NOMO-1 (cell line): ENCODE measurements at regions not wholly inside any gene's neighbourhood (a gene's known extent, or its start where the extent isn't known, plus 50 kb on each side); places are given as distances from the start of the nearest gene placed in this dataset.

ENCODE experiments used
- DNase-seq, 2 experiments: peaks; one replicate each; lab custom pipeline; 2025; ENCODE audit not compliant: unreplicated experiment in 2 of 2; lab: John Stamatoyannopoulos, UW

GRCh38 chr9:106576232-106576760 is 286.7 kb upstream of the ZNF462 start:
- DNase-seq, result no peak

DNA sequence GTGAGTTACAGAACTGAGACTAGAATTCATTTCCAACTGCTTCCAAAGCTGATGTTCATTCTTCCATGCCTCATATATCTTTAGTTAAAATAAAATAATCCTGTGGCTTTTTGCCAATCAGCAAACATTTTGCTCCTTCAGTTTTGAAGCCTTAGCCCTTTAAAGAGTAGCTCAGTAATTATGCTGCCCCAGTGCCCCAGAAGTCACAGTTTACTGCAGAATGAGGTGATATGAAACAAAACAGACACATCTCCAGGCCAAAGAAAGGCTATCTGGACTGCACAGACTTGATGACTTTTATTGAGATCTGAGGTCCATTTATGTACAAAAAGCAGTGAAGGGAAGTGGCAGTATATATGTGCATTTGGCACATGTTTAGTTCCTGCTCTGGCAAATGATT is 285.8 kb upstream of the ZNF462 start:
- DNase-seq, result no peak

DNA sequence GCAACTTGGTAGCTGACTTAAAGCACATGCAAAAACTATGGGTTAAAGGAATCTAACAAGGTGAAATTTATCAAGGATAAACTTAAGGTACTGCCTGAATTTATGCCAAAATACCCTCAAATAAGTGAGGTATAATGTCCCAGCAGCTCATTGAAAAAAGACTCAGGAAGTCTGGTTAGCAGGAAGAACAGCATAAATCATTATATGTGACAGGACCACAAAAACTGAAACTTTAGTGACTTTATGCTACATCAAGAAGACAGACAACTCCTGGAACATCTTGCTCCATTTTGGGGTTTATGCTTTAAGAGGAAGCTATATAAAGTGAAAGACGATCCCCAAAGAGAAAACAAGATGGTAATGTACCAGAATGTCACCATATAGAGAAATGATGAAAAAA is 282.4 kb upstream of the ZNF462 start:
- DNase-seq, result no peak

GRCh38 chr9:106581973-106582372 is 281.0 kb upstream of the ZNF462 start:
- no peak for DNase-seq

- DNase-seq, result no peak
Observed at GRCh38 chr9:106583751-106584150, 279.2 kb upstream of the ZNF462 start.

GRCh38 chr9:106587042-106587441 is 275.9 kb upstream of the ZNF462 start:
- no peak for DNase-seq

- no peak for DNase-seq
Observed at GRCh38 chr9:106588626-106589025, 274.3 kb upstream of the ZNF462 start.

DNA sequence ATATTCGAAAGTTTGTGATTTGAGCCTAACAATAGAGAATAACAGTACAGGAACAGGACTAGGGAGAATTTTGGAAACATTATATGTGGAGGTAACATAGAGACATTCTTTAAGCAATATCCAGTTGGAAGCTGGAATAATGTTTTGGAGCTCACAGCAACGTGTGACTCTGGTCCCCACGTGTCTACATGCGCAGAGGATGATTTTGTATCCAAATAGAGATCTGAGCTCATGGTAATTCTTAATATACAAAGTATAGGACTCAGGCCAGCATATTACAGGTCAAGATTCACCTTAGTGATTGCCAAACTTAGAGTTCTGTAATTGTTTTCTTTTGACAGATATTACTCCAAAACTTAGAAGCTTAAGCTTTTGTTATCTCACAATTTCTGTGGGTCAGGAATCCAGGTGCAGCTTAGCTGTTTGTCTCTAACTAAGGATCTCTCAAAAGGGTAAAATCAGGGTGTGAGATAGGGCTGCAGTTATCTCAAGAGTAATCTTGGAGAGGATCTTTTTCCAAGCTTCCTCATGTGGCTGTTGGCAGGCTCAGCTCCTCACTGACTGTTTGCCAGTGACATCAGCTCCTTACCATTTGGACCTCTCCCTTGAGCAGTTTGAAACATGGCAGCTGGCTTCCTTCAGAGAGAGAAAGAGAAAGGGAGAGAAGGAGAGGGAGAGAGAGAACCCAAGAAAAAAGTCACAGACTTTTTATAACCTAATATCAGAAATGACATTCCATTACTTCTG is 272.0 kb upstream of the ZNF462 start:
- no peak for DNase-seq

DNA sequence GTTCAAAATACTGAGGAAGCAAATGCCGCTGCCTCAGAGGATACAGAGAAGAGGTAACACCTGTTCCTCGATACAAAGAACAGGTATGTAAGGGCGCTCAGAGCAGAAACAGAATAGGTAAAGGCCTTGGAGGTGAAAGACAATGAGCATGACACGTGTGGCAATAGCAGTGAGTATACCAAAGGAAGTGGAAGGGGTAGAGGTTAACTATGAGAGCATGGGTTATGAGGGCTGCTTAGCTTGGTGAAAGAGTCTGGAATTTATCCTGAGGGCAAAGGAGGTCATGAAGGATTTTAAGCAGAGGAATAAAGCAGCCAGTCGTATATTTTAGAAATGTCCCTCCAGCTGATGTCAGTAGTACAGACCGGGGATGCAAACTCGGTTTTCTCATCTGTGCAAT is 269.8 kb upstream of the ZNF462 start:
- DNase-seq, result no peak

DNA sequence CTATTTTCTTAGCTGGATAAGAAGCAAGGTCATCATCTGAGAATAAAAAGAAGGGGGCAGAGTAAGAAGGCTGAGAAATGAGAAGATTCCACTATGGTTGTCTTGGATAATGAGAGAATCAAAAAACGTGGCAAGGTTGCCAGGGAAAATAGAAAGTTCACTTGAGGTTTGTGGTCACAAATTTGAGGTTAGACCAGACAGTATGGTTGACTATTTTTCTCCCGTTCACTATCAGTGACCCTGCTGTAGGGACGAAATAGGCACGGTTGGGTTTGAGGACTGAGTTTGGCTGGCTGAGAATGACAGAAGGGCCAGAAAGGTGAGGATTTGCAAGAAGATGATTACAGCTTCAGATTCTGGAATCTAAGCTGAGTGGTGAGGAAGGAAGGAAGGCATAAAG is 266.0 kb upstream of the ZNF462 start:
- DNase-seq, result no peak

DNA sequence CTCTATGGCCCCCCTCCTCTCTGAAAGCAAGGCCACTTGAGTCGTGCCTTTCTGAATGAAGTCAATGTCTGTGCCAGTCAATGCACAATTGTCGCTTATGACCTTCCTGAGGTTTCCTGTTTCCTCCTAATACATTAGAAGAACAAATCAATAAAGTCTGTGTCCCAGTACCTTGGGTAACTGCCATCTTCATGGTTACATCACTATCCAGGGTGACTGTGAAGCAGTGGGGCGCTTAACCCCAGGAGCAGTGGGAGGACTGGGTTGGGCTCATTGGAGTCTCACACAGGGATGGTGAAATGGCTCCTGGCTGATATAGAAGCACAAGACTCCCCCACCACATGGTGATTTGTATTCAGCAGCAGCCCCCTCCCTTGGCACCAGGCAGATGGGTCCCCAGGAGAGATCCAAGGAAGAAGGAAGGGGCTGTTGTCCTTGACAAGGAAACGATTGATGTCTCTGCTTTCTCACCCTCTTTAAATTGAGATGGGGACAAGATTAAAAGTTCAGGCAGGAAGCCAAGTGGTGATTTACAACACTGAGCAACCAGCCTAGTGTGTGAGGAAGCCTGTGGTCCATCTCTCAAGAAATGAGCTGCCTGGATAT is 261.9 kb upstream of the ZNF462 start:
- no peak for DNase-seq

DNA sequence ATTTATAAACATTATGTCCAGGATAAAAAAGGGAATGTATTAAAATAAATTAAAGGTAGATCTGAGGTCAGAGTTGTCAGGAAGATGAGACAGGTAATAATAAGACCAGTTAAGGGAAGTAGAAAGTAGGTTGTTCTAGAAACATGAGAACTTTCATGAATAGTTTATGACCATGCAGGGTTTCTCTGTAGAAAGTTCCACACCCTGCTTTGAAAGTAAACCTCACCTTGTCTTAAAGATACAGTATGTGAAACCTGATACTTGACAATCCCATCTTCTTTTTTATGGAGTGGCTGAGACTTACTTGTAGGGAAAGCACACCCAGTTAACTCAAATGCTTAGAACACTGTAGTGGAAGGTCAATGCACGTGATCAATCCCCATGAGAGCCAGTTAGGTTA is 260.6 kb upstream of the ZNF462 start:
- DNase-seq, result no peak

DNA sequence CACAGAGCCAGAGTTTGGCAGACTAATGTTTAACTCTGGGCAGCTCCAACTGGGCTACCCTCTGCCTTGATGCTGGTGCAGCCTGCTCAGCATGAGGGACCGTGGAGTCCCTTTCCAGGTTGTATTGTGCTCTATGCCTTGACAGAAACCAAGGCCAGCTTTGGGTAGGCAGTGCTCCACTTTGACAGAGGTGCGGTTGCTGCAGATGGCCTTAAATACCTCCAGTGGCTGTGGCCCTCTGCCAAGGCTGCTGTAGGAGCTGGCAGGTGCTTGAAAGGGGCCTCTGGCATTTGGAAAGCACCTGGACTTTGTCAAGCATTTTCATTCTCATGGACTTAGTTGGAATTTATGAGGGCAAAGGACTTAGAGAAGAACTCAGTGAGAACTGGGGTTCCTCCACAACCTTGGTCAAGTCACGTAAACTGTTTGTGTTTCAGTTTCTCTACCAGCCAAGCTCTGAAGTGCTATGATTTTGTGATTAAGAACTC is 249.7 kb upstream of the ZNF462 start:
- DNase-seq, result no peak

DNA sequence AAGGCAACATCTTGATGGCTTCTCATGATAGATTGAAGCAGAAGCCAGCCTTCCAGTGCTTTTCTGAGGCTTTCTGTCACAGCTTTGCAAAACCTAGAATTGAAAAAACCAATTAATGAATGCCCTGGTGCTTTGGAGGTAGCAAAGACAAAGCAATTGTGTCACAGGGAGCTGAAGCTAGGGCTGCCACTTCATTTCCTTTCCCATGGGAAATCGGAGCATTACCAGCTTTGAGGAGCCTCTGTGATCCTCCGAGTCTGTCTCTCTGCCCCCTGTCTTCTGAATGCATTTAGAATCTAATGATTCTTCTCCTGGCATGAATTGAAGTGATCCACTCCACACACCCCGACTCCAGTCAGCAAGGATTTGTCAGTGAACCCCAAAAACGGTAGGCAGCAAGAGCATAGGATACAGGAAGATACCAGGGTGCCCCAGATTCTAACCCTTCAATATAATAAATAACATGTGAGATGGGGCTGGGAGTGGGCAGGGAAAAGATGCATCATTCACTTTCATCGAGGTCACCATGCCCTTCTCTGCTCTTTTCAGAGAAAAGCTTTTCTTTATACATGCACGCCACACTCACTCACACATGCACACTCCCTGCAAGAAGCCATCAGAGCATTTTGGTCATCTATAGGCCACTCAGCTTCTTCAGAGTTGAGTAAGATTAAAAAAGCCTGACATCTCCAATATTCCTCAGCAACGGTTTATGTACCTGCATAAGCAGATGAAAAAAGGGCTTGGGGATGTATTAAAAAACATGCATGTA is 247.7 kb upstream of the ZNF462 start:
- DNase-seq, result no peak

- DNase-seq, result no peak
Observed at GRCh38 chr9:106616026-106616425, 246.9 kb upstream of the ZNF462 start.

DNA sequence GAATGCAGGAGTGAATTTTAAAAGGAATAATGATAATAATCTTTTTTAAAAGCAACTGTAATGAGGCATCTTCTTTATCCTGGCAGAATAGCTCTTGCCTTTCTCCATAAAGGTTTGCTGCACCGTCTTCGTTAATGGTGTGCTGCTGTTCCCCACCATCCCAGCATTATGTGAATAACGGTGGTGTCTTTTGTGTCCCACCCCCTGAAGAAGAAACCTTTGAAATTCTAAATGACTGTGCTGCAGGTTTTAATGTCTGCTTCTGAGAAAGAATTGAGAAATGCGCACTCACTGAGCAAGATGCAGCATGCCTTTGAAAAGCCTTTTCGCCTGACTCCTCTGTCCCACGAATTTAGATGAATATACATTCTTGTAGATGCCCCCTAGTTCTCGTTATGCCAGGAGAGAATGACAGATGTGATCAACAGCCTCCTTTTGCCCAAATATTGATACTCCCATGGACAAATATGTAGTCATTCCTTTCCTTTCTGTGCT is 246.1 kb upstream of the ZNF462 start:
- DNase-seq, result no peak

GRCh38 chr9:106619211-106619610 is 243.8 kb upstream of the ZNF462 start:
- no peak for DNase-seq

DNA sequence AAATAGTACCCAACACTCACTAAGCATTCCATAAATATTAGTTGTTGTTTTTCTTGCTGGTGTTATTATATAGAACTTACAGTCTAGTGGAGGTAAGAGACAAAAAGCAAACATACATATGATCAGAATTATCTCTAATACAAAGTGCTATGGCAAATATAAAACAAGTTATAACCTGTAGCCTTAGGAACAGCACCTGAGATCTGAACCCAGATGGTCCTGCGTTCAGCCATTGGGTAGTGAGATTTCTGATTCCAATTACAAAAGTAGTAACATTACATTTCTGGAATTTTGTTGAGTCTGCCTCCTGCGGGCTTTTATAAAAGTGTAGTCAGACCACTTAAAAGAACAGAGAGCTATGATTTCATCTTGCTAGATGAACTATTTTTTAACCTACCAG is 242.9 kb upstream of the ZNF462 start:
- no peak for DNase-seq

GRCh38 chr9:106620866-106621265 is 242.1 kb upstream of the ZNF462 start:
- DNase-seq, result no peak

DNA sequence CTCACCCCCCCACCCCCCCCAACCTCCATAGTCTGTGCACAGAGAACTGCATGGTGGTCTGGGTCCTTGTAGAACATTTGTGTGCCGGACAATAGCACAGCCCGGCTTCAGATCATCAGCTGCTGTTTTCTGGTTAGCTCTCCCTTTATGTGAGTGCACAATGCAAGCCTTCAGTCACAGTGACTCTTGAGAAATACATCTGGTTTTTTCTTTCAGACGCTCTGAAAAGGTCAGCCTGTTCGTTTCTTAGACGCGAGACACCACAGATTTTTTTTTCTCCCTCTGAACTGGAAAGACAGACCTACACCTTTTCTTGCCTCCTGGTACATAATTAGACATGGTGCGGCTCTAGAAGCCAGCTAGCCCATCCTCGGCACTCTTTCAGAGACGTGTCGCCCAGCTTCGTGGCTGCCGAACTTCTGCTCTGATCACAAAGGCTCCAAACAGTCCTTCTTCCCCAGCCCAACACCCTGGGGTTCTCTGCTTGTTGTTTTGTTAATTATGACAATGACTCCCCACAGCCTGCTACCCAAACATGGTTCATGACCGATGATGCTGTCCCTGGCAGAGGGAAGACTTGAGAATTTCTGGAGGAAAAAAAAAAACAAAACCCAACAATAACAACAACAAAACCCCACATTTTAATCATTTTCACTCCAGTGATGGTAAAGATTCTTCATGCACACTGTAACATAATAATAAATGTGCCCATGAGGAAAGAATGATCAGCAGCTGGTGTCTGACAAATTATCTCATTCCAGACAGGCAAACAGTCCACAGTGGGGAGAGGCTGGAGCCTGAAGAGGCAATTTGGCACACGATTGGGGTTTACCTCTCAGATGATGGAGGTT is 241.4 kb upstream of the ZNF462 start:
- DNase-seq, result no peak

DNA sequence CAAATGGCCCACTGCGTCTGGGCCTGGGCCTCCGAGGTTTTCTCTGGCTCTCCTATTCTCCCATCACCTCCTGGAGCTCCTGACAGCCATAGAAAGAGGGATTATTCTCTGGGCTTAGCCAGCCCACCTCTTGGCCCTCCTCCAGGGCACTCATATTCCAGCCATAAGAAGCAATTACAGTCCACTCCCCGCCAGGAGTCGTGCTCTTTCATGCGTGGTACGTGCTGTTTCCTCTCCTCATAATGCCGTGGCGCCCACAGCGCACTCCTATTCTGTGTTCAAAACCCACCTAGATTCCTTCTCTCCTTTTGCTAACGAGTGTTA is 240.8 kb upstream of the ZNF462 start:
- DNase-seq, result no peak
